ENCODE measurements at regions not wholly inside any gene's neighbourhood (a gene's known extent, or its start where the extent isn't known, plus 50 kb on each side); places are given as distances from the start of the nearest gene placed in this dataset.

- TF ChIP-seq, protein P1, sequence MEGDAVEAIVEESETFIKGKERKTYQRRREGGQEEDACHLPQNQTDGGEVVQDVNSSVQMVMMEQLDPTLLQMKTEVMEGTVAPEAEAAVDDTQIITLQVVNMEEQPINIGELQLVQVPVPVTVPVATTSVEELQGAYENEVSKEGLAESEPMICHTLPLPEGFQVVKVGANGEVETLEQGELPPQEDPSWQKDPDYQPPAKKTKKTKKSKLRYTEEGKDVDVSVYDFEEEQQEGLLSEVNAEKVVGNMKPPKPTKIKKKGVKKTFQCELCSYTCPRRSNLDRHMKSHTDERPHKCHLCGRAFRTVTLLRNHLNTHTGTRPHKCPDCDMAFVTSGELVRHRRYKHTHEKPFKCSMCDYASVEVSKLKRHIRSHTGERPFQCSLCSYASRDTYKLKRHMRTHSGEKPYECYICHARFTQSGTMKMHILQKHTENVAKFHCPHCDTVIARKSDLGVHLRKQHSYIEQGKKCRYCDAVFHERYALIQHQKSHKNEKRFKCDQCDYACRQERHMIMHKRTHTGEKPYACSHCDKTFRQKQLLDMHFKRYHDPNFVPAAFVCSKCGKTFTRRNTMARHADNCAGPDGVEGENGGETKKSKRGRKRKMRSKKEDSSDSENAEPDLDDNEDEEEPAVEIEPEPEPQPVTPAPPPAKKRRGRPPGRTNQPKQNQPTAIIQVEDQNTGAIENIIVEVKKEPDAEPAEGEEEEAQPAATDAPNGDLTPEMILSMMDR (IDR thresholded peaks at IDR 0.05; ENCODE audit: control insufficient read depth, insufficient read depth, low read depth, low read length, missing control alignments), result no peak
- H3K4me3 ChIP-seq (ENCODE audit: control insufficient read depth, low read depth, low read length), result no peak overlapping the region
- no peak for DNase-seq (ENCODE audit: low read depth)
These were observed 416.1 kb downstream of the ZNF536 start for GRCh38 chr19:30788105-30788765.

DNA sequence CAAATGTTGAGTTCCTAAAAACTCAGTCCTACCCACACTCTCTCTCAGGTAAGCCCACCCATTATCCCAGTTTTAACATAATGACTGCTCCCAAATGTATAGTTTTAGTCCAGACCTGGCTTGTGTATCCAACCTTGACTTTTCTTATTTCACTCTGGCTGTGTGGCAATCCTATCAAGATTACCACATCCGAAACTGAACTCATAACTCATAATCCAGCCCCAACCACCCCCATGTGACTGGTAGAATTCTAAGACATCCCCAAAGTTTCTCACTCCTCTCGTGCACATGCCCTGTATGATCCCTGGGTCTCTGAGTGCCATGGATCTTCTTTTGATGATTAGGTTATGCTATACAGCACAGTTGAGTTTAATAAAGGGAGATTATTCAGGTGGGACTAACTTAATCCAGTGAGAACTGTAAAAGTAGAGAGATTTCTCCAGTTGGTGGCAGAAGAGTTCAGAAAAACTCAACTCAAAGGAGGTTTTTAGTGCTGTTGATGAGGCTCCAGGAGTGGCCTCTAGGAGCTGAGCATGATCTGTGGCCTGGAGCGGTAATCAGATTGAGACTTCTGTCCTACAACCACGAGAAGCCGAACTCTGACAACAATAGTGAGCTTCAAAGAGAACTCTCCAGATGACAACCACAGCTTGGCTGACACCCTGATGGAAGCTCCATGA, 413.4 kb downstream of the ZNF536 start:
- H3K4me3 ChIP-seq (ENCODE audit: control insufficient read depth, low read depth, low read length), result no peak overlapping the region
- no peak for DNase-seq (ENCODE audit: low read depth)
- TF ChIP-seq, protein P1 (IDR thresholded peaks at IDR 0.05; ENCODE audit: control insufficient read depth, insufficient read depth, low read depth, low read length, missing control alignments), result no peak

GRCh38 chr19:30784850-30785457, 412.8 kb downstream of the ZNF536 start:
- TF ChIP-seq, protein P1 (IDR thresholded peaks at IDR 0.05; ENCODE audit: control insufficient read depth, insufficient read depth, low read depth, low read length, missing control alignments), result peak; percentile 69
- no peak for DNase-seq (ENCODE audit: low read depth)
- H3K4me3 ChIP-seq (ENCODE audit: control insufficient read depth, low read depth, low read length), result no peak overlapping the region

DNA sequence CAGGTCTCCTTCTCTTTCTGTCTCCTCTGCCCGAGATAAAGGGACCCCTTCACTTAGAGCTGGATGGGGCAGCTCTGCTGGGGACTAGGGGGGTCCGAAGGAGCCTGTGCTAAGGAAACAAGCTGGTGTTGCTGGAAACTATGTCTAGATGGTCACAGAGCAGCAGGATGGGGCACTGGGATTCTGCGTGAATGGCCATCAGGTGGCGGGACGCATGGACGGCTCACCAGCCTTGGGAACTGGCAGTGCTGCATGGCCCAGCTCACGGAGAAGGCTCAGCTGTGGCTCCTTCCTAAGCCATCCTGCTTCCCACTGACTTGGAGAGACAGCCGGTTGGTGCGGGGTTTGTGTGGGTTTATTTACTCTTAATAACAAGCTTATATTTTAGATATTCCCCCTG, 411.8 kb downstream of the ZNF536 start:
- DNase-seq (ENCODE audit: low read depth), result no peak
- H3K4me3 ChIP-seq (ENCODE audit: control insufficient read depth, low read depth, low read length), result no peak overlapping the region
- TF ChIP-seq, protein P1 (IDR thresholded peaks at IDR 0.05; ENCODE audit: control insufficient read depth, insufficient read depth, low read depth, low read length, missing control alignments), result no peak

DNA sequence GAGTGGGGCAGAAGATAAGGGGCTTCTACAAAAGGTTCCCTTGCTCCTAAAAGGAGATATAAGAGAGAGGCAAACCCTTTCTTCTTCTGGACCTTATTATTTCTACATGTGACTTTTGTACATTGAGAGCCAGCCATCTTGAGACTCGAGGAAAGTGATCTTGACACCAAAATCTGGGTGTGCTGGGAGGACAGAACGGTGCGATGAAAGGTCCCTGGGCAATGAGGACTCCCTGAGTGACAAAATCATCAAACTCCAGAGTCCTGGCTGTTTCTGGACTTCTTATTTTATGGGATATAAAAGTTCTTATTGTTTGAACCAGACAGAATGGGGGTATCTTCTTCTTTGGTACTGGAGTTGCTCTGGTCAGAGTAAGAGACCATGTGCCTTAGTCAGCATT, 411.0 kb downstream of the ZNF536 start:
- no peak overlapping the region for H3K4me3 ChIP-seq (ENCODE audit: control insufficient read depth, low read depth, low read length)
- TF ChIP-seq, protein P1 (IDR thresholded peaks at IDR 0.05; ENCODE audit: control insufficient read depth, insufficient read depth, low read depth, low read length, missing control alignments), result no peak
- DNase-seq (ENCODE audit: low read depth), result no peak

GRCh38 chr19:30781519-30781918, 409.3 kb downstream of the ZNF536 start:
- H3K4me3 ChIP-seq (ENCODE audit: control insufficient read depth, low read depth, low read length), result no peak overlapping the region
- TF ChIP-seq, protein P1 (IDR thresholded peaks at IDR 0.05; ENCODE audit: control insufficient read depth, insufficient read depth, low read depth, low read length, missing control alignments), result no peak
- DNase-seq (ENCODE audit: low read depth), result no peak
